ENCODE measurements at regions not wholly inside any gene's neighbourhood (a gene's known extent, or its start where the extent isn't known, plus 50 kb on each side); places are given as distances from the start of the nearest gene placed in this dataset.

GRCh38 chr13:75180805-75181455, 301.0 kb downstream of the TBC1D4 start:
- Histone ChIP-seq H3K27me3 (ENCODE audit: control insufficient read depth, insufficient read depth, low read length) (no peaks in the 10 kb centered on the region), H3K36me3 (ENCODE audit: control insufficient read depth, insufficient read depth, low read length) (no peaks in the 10 kb centered on the region), H3K4me3 (ENCODE audit: low read depth in 2 of 2, low read length in 2 of 2) (no peak overlapping the region), H3K27ac (ENCODE audit: low read length) (no peak overlapping the region), H3K4me1 (ENCODE audit: control insufficient read depth, insufficient read depth, low read length) (no peaks in the 10 kb centered on the region), H3K9me3 (ENCODE audit: control insufficient read depth, insufficient read depth, low read depth, low read length) (no peaks in the 10 kb centered on the region)
- ATAC-seq (no peak), DNase-seq (ENCODE audit: low read depth, low spot score) (no peak)
- no TSS peak for BruUV-seq (replicated peaks)
- in situ Hi-C loops (cut with HindIII; ENCODE audit: low pct_unique_long_range_greater_than_20kb, low sequenced_read_pairs) (no loop called here), intact Hi-C loops (cut with micrococcal nuclease; ENCODE audit: unreplicated experiment) (no loop called here)
- POLR2A ChIA-PET = no interaction called here
- CTCF ChIA-PET = no interaction called here
- TF ChIP-seq CTCF (IDR thresholded peaks at IDR 0.05) (no peak), REST (IDR thresholded peaks at IDR 0.05; ENCODE audit: insufficient read depth in 1 of 2, low read depth in 2 of 2, low read length in 1 of 2) (no peak), POLR2AphosphoS5 (IDR thresholded peaks at IDR 0.05; ENCODE audit: low read depth, low read length) (no peak), TCF7L2 (IDR thresholded peaks at IDR 0.05; ENCODE audit: low read depth, low read length) (no peak), SIN3A (IDR thresholded peaks at IDR 0.05; ENCODE audit: borderline replicate concordance, insufficient read depth, low read depth, low read length) (no peak)

DNA sequence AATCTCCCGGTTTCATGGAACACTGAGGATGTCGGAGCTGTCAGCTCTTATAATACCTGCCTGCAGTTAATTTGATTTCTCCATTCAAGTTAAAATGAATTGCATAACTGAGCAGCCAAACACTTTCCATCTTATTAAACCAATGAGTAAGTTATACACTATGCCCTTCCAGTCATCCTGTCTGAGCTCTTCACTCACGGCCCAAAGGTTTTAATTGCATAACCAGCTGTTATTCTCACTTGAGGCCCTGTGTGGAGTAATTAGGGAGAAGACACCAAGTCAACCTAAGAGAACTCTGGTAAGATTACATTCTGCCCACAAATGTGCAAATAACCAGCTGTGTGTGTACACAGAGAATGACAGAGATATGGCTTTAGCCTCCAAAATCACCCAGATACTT, 303.5 kb downstream of the TBC1D4 start:
- no peak overlapping the region for H3K4me3 ChIP-seq (ENCODE audit: low read depth in 2 of 2, low read length in 2 of 2)
- H3K27ac ChIP-seq (ENCODE audit: low read length) = no peak overlapping the region
- ChIA-PET POLR2A (no interaction called here), CTCF (no interaction called here)
- intact Hi-C loops (cut with micrococcal nuclease; ENCODE audit: unreplicated experiment) (no loop called here), in situ Hi-C loops (cut with HindIII; ENCODE audit: low pct_unique_long_range_greater_than_20kb, low sequenced_read_pairs) (no loop called here)
- DNase-seq (ENCODE audit: low read depth, low spot score) (no peak), ATAC-seq (no peak)
- no peaks in the 10 kb centered on the region for H3K4me1 ChIP-seq (ENCODE audit: control insufficient read depth, insufficient read depth, low read length)
- TF ChIP-seq REST (IDR thresholded peaks at IDR 0.05; ENCODE audit: insufficient read depth in 1 of 2, low read depth in 2 of 2, low read length in 1 of 2) (no peak), TCF7L2 (IDR thresholded peaks at IDR 0.05; ENCODE audit: low read depth, low read length) (no peak), CTCF (IDR thresholded peaks at IDR 0.05) (no peak), POLR2AphosphoS5 (IDR thresholded peaks at IDR 0.05; ENCODE audit: low read depth, low read length) (no peak), SIN3A (IDR thresholded peaks at IDR 0.05; ENCODE audit: borderline replicate concordance, insufficient read depth, low read depth, low read length) (no peak)
- BruUV-seq (replicated peaks) = no TSS peak
- no peaks in the 10 kb centered on the region for H3K9me3 ChIP-seq (ENCODE audit: control insufficient read depth, insufficient read depth, low read depth, low read length)
- no peaks in the 10 kb centered on the region for H3K27me3 ChIP-seq (ENCODE audit: control insufficient read depth, insufficient read depth, low read length)
- no peaks in the 10 kb centered on the region for H3K36me3 ChIP-seq (ENCODE audit: control insufficient read depth, insufficient read depth, low read length)

All from Panc1 (cell line).